Tibial artery (tissue), 4 donors: ENCODE measurements at regions not wholly inside any gene's neighbourhood (a gene's known extent, or its start where the extent isn't known, plus 50 kb on each side); places are given as distances from the start of the nearest gene placed in this dataset.

Experiments
- DNase-seq, 2 donors: peaks; one replicate each; pipeline ENCODE4 v3.0.0-alpha.2; 2019
- H3K27ac ChIP-seq, 2 donors: fragments of 200-600 bp; sonication (generic) in 1 of 2; 1 replicate in 1 of 2; 2 replicates in 1 of 2; pipeline ENCODE4 v1.5.1; 2018 to 2019; ENCODE audit warnings: mild to moderate bottlenecking in 1 of 2
- H3K27me3 ChIP-seq, 2 donors: fragments of 200-600 bp; sonication (generic) in 1 of 2; one replicate each; pipeline versions ENCODE4 v1.5.1 to v1.6.0; 2016 to 2019
- H3K36me3 ChIP-seq, 3 donors: fragments of 200-600 bp; sonication (generic) in 2 of 3; one replicate each; pipeline ENCODE4 v1.5.1; 2016 to 2019; ENCODE audit warnings: mild to moderate bottlenecking in 2 of 3
- H3K4me1 ChIP-seq, 4 donors: fragments of 200-600 bp; sonication (generic) in 2 of 4; 1 replicate in 3 of 4; 2 replicates in 1 of 4; pipeline ENCODE4 v1.5.1; 2016 to 2019
- H3K4me3 ChIP-seq, 2 donors: fragments of 200-600 bp; sonication (generic) in 1 of 2; 1 replicate in 1 of 2; 2 replicates in 1 of 2; pipeline ENCODE4 v1.5.1; 2018 to 2019; ENCODE audit warnings: mild to moderate bottlenecking in 2 of 2
- H3K9me3 ChIP-seq, 3 donors: fragments of 200-600 bp; sonication (generic) in 1 of 3; one replicate each; pipeline ENCODE4 v1.5.1; 2016 to 2019
- intact Hi-C: fragments of 100-400 bp; cut with DNase I; formaldehyde crosslinking; loops from one replicate; pipeline ENCODE4 v1.15.0; 2023; ENCODE audit warnings: low total_unique reads
- TF ChIP-seq, protein P1 (sequence below), 2 experiments: fragments of 200-600 bp in 1 of 2; fragments of 450-650 bp in 1 of 2; IDR thresholded peaks; one replicate each; pipeline ENCODE4 v1.5.1; 2017 to 2019; ENCODE audit warnings: antibody characterized with exemption in 2 of 2, mild to moderate bottlenecking in 1 of 2, moderate library complexity in 1 of 2

- Histone ChIP-seq H3K36me3 (no peaks in the 10 kb centered on the region), H3K4me3 (no peak overlapping the region), H3K27ac (no peak overlapping the region), H3K4me1 (no peaks in the 10 kb centered on the region), H3K27me3 (no peaks in the 10 kb centered on the region), H3K9me3 (no peaks in the 10 kb centered on the region)
- intact Hi-C loops = no loop called here
- TF ChIP-seq, protein P1, sequence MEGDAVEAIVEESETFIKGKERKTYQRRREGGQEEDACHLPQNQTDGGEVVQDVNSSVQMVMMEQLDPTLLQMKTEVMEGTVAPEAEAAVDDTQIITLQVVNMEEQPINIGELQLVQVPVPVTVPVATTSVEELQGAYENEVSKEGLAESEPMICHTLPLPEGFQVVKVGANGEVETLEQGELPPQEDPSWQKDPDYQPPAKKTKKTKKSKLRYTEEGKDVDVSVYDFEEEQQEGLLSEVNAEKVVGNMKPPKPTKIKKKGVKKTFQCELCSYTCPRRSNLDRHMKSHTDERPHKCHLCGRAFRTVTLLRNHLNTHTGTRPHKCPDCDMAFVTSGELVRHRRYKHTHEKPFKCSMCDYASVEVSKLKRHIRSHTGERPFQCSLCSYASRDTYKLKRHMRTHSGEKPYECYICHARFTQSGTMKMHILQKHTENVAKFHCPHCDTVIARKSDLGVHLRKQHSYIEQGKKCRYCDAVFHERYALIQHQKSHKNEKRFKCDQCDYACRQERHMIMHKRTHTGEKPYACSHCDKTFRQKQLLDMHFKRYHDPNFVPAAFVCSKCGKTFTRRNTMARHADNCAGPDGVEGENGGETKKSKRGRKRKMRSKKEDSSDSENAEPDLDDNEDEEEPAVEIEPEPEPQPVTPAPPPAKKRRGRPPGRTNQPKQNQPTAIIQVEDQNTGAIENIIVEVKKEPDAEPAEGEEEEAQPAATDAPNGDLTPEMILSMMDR (IDR thresholded peaks at IDR 0.05) = no peak
- DNase-seq = no peak
Observed at GRCh38 chr7:54112567-54112966, 429.6 kb upstream of the VSTM2A start.

- intact Hi-C loops = no loop called here
- TF ChIP-seq, protein P1 (IDR thresholded peaks at IDR 0.05) = no peak
- no peaks in the 10 kb centered on the region for H3K36me3 ChIP-seq
- DNase-seq = no peak
- no peaks in the 10 kb centered on the region for H3K9me3 ChIP-seq
- H3K4me3 ChIP-seq = no peak overlapping the region
- no peaks in the 10 kb centered on the region for H3K27me3 ChIP-seq
- H3K27ac ChIP-seq = no peak overlapping the region
- no peaks in the 10 kb centered on the region for H3K4me1 ChIP-seq
Observed at GRCh38 chr7:54115028-54115763, 427.0 kb upstream of the VSTM2A start.

DNA sequence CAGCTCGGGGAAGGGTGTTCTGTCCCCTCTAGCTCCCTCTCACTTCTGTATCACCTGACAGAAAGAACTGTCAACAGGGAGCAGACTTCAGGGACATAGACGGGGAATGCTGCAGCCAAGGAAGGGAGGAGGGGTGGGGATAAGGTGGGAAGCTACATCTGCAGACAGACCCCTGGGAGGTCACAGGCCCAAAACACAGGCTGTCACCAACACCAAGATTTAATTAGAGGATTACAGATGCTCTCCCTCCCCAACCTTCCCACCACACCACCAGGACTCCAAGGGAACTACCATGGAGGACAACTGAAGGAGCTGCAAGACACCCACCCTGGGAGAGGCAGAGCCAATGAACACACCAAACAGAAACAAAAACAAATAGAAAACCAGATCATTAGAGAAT, 425.2 kb upstream of the VSTM2A start:
- no peak for DNase-seq
- H3K4me3 ChIP-seq = no peak overlapping the region
- H3K27ac ChIP-seq = no peak overlapping the region
- no peaks in the 10 kb centered on the region for H3K27me3 ChIP-seq
- intact Hi-C loops = no loop called here
- no peaks in the 10 kb centered on the region for H3K36me3 ChIP-seq
- H3K4me1 ChIP-seq = no peaks in the 10 kb centered on the region
- H3K9me3 ChIP-seq = no peaks in the 10 kb centered on the region
- TF ChIP-seq, protein P1 (IDR thresholded peaks at IDR 0.05) = no peak

GRCh38 chr7:54129035-54129434, 413.1 kb upstream of the VSTM2A start:
- Histone ChIP-seq H3K9me3 (no peaks in the 10 kb centered on the region), H3K27ac (no peak overlapping the region), H3K27me3 (no peaks in the 10 kb centered on the region), H3K4me1 (no peaks in the 10 kb centered on the region), H3K36me3 (no peaks in the 10 kb centered on the region), H3K4me3 (no peak overlapping the region)
- intact Hi-C loops = no loop called here
- TF ChIP-seq, protein P1 (IDR thresholded peaks at IDR 0.05) = no peak
- DNase-seq = no peak

DNA sequence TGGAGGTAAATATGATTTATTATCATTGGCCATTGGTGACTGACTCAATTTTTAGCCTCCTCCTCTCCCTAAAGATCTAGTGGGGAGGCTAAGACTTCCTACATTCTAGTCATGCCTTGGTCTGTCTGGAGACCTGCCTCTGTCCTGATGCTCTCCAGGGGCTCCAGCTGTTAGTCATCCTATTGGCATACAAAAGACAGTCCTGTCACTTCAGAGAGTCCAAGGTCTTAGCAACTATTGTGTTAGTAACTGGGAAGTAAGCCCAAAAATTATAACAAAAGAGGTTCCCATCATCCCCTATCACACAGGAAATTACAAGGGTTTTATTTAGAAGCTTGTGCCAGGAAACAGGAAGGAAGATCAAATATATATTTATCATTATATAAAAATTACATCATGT, 400.6 kb upstream of the VSTM2A start:
- Histone ChIP-seq H3K36me3 (no peaks in the 10 kb centered on the region), H3K27ac (no peak overlapping the region), H3K4me1 (no peaks in the 10 kb centered on the region), H3K9me3 (no peaks in the 10 kb centered on the region), H3K4me3 (no peak overlapping the region), H3K27me3 (no peaks in the 10 kb centered on the region)
- DNase-seq = no peak
- TF ChIP-seq, protein P1 (IDR thresholded peaks at IDR 0.05) = no peak
- intact Hi-C loops = no loop called here

DNA sequence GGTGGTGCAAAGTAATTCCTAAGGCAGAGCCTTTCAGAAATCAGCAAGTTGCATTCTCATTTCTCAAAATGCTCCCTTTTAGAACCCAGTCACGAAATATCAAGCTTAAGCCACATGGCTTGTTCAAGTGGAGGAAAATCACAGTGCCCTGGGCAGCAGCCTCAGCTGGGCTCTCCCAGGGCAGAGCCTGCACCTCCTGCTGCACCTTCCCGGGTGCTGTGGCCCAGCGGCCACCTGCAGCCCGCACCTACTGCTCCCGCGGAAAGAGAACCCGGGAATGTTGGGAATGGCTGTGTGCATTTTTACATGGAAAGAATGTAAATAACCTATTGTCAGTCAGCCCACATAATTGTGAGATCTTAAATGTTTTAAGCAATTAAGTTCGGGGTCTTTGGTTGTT, 396.5 kb upstream of the VSTM2A start:
- no peak overlapping the region for H3K4me3 ChIP-seq
- intact Hi-C loops = no loop called here
- no peak for DNase-seq

More for the DNA sequence above, 396.5 kb upstream of the VSTM2A start:
- Histone ChIP-seq H3K27ac (no peak overlapping the region), H3K4me1 (no peaks in the 10 kb centered on the region), H3K9me3 (no peaks in the 10 kb centered on the region), H3K27me3 (no peaks in the 10 kb centered on the region), H3K36me3 (no peaks in the 10 kb centered on the region)
- TF ChIP-seq, protein P1 (IDR thresholded peaks at IDR 0.05) = no peak
